ENCODE measurements at regions not wholly inside any gene's neighbourhood (a gene's known extent, or its start where the extent isn't known, plus 50 kb on each side); places are given as distances from the start of the nearest gene placed in this dataset.
A peak's percentile ranks its signal among the peaks of the same experiment; 100 is the strongest.

- ATAC-seq = no peak
- no peak for DNase-seq (ENCODE audit: low spot score)
- no peak overlapping the region for H3K4me3 Mint-ChIP-seq
- peaks cover 46% of the 10 kb centered on the region for H3K4me1 Mint-ChIP-seq
- H3K36me3 Mint-ChIP-seq = peaks cover 6% of the 10 kb centered on the region
- H3K27ac Mint-ChIP-seq = no peak overlapping the region
- H3K9me3 Mint-ChIP-seq = peaks cover 14% of the 10 kb centered on the region
- ChIA-PET POLR2A (no interaction called here), CTCF (no interaction called here)
- TF ChIP-seq ZNF512 (CRISPR knock-in tag; IDR thresholded peaks at IDR 0.05; ENCODE audit: borderline replicate concordance) (no peak), ZNF671 (CRISPR knock-in tag; IDR thresholded peaks at IDR 0.05) (no peak), GRHL2 (CRISPR knock-in tag; IDR thresholded peaks at IDR 0.05; ENCODE audit: insufficient replicate concordance, severe bottlenecking) (no peak), ATF1 (CRISPR knock-in tag; IDR thresholded peaks at IDR 0.05) (no peak), JUN (CRISPR knock-in tag; IDR thresholded peaks at IDR 0.05) (no peak), AR (CRISPR knock-in tag; IDR thresholded peaks at IDR 0.05) (no peak), ZNF121 (CRISPR knock-in tag; IDR thresholded peaks at IDR 0.05) (no peak), GTF2I (CRISPR knock-in tag; conservative IDR thresholded peaks at IDR 0.05) (no peak), ZNF263 (CRISPR knock-in tag; IDR thresholded peaks at IDR 0.05; ENCODE audit: low read depth) (no peak), RELA (CRISPR knock-in tag; IDR thresholded peaks at IDR 0.05; ENCODE audit: borderline replicate concordance) (no peak)
- TF ChIP-seq, protein P1, sequence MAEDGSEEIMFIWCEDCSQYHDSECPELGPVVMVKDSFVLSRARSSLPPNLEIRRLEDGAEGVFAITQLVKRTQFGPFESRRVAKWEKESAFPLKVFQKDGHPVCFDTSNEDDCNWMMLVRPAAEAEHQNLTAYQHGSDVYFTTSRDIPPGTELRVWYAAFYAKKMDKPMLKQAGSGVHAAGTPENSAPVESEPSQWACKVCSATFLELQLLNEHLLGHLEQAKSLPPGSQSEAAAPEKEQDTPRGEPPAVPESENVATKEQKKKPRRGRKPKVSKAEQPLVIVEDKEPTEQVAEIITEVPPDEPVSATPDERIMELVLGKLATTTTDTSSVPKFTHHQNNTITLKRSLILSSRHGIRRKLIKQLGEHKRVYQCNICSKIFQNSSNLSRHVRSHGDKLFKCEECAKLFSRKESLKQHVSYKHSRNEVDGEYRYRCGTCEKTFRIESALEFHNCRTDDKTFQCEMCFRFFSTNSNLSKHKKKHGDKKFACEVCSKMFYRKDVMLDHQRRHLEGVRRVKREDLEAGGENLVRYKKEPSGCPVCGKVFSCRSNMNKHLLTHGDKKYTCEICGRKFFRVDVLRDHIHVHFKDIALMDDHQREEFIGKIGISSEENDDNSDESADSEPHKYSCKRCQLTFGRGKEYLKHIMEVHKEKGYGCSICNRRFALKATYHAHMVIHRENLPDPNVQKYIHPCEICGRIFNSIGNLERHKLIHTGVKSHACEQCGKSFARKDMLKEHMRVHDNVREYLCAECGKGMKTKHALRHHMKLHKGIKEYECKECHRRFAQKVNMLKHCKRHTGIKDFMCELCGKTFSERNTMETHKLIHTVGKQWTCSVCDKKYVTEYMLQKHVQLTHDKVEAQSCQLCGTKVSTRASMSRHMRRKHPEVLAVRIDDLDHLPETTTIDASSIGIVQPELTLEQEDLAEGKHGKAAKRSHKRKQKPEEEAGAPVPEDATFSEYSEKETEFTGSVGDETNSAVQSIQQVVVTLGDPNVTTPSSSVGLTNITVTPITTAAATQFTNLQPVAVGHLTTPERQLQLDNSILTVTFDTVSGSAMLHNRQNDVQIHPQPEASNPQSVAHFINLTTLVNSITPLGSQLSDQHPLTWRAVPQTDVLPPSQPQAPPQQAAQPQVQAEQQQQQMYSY (CRISPR knock-in tag; IDR thresholded peaks at IDR 0.05) = no peak
- TF ChIP-seq, protein P2, sequence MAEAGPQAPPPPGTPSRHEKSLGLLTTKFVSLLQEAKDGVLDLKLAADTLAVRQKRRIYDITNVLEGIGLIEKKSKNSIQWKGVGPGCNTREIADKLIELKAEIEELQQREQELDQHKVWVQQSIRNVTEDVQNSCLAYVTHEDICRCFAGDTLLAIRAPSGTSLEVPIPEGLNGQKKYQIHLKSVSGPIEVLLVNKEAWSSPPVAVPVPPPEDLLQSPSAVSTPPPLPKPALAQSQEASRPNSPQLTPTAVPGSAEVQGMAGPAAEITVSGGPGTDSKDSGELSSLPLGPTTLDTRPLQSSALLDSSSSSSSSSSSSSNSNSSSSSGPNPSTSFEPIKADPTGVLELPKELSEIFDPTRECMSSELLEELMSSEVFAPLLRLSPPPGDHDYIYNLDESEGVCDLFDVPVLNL (CRISPR knock-in tag; IDR thresholded peaks at IDR 0.05; ENCODE audit: borderline replicate concordance, low read depth) = no peak
- TF ChIP-seq, protein P3, sequence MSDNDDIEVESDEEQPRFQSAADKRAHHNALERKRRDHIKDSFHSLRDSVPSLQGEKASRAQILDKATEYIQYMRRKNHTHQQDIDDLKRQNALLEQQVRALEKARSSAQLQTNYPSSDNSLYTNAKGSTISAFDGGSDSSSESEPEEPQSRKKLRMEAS (CRISPR knock-in tag; IDR thresholded peaks at IDR 0.05) = no peak
- H3K27me3 Mint-ChIP-seq (ENCODE audit: low read depth) = no peaks in the 10 kb centered on the region; the same call in 1 of the 2 replicates
Measured at GRCh38 chr2:37583867-37584266, 87.6 kb downstream of the CDC42EP3 start.

DNA sequence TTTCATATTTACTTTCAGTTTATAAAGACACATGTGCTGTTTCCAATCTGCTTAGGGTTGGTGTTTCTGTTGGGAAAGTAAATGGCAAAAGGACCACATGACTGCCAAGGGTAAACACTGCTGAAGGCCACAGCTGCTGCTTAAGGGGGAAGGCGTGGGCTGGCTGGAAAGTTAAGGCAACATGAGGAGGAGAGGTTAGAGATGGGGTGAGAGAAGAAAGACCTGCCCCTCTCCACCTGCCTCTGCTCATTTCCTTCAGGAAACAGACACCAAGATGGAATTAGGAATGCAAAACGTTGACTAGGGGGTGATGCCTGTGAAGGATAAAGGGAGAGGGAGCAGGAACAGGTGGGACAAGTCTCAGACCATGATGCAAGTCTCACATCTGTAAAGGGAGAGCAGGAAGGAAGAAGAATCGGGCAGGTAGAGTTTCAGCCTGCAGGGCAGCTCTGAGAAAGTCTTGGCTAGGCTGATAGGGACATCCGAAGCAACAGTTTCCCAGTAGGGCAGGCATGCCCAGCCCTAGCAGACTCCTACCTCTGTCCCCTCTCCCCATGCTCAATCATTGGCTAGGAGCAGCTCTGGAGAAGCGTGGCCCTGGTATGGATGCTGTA lies 86.0 kb downstream of the CDC42EP3 start:
- ATAC-seq = peak; percentile 66
- TF ChIP-seq, protein P4, sequence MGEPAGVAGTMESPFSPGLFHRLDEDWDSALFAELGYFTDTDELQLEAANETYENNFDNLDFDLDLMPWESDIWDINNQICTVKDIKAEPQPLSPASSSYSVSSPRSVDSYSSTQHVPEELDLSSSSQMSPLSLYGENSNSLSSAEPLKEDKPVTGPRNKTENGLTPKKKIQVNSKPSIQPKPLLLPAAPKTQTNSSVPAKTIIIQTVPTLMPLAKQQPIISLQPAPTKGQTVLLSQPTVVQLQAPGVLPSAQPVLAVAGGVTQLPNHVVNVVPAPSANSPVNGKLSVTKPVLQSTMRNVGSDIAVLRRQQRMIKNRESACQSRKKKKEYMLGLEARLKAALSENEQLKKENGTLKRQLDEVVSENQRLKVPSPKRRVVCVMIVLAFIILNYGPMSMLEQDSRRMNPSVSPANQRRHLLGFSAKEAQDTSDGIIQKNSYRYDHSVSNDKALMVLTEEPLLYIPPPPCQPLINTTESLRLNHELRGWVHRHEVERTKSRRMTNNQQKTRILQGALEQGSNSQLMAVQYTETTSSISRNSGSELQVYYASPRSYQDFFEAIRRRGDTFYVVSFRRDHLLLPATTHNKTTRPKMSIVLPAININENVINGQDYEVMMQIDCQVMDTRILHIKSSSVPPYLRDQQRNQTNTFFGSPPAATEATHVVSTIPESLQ (CRISPR knock-in tag; IDR thresholded peaks at IDR 0.05) = no peak
- no peak for TF ChIP-seq TEAD4 (CRISPR knock-in tag; IDR thresholded peaks at IDR 0.05)
- TF ChIP-seq, protein P5, sequence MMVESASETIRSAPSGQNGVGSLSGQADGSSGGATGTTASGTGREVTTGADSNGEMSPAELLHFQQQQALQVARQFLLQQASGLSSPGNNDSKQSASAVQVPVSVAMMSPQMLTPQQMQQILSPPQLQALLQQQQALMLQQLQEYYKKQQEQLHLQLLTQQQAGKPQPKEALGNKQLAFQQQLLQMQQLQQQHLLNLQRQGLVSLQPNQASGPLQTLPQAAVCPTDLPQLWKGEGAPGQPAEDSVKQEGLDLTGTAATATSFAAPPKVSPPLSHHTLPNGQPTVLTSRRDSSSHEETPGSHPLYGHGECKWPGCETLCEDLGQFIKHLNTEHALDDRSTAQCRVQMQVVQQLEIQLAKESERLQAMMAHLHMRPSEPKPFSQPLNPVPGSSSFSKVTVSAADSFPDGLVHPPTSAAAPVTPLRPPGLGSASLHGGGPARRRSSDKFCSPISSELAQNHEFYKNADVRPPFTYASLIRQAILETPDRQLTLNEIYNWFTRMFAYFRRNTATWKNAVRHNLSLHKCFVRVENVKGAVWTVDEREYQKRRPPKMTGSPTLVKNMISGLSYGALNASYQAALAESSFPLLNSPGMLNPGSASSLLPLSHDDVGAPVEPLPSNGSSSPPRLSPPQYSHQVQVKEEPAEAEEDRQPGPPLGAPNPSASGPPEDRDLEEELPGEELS (CRISPR knock-in tag; IDR thresholded peaks at IDR 0.05) = no peak
- no peak for TF ChIP-seq NFATC4 (CRISPR knock-in tag; IDR thresholded peaks at IDR 0.05)
- peaks cover under 1% of the 10 kb centered on the region for H3K9me3 Mint-ChIP-seq
- no peak overlapping the region for H3K4me3 Mint-ChIP-seq
- DNase-seq (ENCODE audit: low spot score) = no peak
- H3K27ac Mint-ChIP-seq = peak overlapping the region; percentile 67; the same call in 1 of the 2 replicates
- POLR2A ChIA-PET = interaction anchor here (1.0 kb wide), 1 partner anchor 113 kb away, joined by 3 read pairs; no protein-coding TSS in a partner anchor
- peaks cover 62% of the 10 kb centered on the region for H3K4me1 Mint-ChIP-seq
- 0 out of 2 replicates have a peak, but pooled peaks cover under 1% of the 10 kb centered on the region for H3K36me3 Mint-ChIP-seq
- no peaks in the 10 kb centered on the region; the same call in 1 of the 2 replicates for H3K27me3 Mint-ChIP-seq (ENCODE audit: low read depth)
- CTCF ChIA-PET = interaction anchor here (0.6 to 1.1 kb wide), 2 partner anchors 250 to 292 kb away, joined by 3 to 4 read pairs; no protein-coding TSS in a partner anchor

Data from WTC11 (cell line).